ENCODE measurements at regions not wholly inside any gene's neighbourhood (a gene's known extent, or its start where the extent isn't known, plus 50 kb on each side); places are given as distances from the start of the nearest gene placed in this dataset.

DNA sequence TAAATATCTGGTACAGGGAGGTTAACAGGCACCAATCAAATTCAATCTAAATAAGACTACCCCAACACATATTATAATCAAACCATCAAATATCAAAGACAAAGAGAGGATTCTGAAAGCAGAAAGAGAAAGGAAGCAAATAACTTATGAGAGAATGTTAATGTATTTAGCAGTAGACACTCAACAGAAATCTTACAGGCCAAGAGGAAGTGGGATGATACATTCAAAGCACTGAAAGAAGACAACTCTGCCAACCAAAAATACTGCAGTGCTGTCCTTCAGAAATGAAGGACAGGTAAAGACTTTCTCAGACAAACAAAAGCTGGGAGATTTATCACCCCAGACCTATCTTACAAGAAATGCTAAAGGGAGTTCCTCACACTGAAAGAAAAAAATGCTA, 95.9 kb upstream of the PTHLH start:
- TF ChIP-seq, protein P1, sequence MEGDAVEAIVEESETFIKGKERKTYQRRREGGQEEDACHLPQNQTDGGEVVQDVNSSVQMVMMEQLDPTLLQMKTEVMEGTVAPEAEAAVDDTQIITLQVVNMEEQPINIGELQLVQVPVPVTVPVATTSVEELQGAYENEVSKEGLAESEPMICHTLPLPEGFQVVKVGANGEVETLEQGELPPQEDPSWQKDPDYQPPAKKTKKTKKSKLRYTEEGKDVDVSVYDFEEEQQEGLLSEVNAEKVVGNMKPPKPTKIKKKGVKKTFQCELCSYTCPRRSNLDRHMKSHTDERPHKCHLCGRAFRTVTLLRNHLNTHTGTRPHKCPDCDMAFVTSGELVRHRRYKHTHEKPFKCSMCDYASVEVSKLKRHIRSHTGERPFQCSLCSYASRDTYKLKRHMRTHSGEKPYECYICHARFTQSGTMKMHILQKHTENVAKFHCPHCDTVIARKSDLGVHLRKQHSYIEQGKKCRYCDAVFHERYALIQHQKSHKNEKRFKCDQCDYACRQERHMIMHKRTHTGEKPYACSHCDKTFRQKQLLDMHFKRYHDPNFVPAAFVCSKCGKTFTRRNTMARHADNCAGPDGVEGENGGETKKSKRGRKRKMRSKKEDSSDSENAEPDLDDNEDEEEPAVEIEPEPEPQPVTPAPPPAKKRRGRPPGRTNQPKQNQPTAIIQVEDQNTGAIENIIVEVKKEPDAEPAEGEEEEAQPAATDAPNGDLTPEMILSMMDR (IDR thresholded peaks at IDR 0.05): no peak
- TF ChIP-seq POLR2A (IDR thresholded peaks at IDR 0.05): no peak
- no peak for TF ChIP-seq EP300 (IDR thresholded peaks at IDR 0.05)

Data from tibial nerve (tissue), 4 donors.